GM19240 (cell line): ENCODE measurements at regions not wholly inside any gene's neighbourhood (a gene's known extent, or its start where the extent isn't known, plus 50 kb on each side); places are given as distances from the start of the nearest gene placed in this dataset.

Experiments used
- DNase-seq: peaks from one replicate; pipeline ENCODE4 v3.0.0; 2011; ENCODE audit warnings: low spot score; ENCODE audit not compliant: insufficient read length

GRCh38 chr9:73647560-73647959 lies 495.9 kb downstream of the ANXA1 start:
- DNase-seq = no peak

DNA sequence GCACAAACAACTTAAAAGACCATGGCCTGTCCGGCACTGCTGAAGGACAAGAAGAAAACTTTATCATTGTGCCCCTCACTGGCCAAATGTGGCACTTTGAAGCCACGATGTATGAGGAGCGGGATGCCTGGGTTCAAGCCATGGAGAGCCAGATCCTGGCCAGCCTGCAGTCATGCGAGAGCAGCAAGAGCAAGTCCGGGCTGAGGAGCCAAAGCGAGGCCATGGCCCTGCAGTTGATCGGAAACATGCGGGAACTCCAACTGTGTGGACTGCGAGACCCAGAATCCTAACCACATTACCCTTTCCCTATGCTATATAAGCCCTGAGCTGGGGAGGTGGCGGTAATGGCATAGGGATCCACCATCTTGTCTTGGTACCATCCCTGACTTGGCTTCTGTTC lies 497.9 kb downstream of the ANXA1 start:
- no peak for DNase-seq

GRCh38 chr9:73655363-73655762 lies 503.7 kb downstream of the ANXA1 start:
- DNase-seq = no peak

GRCh38 chr9:73655831-73656230 lies 504.2 kb downstream of the ANXA1 start:
- no peak for DNase-seq

DNA sequence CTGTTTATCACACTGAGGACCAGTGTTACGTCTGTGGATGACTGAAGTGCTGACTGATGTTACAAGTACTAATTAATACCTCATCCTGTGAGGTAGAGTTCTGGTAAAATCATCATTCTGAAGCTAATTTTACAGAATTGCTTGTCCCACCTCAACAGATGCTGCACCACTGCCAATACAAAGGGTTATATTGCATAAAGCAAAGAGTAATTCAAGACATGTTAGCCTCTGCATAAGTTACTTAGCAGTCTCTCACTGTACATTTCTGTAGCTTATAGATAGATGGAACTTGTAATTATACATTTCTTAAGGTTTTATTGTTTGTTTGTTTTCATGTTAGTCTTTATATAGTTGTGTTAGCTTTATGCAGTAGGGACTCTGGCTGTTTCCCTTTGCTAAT lies 513.6 kb downstream of the ANXA1 start:
- DNase-seq = no peak

DNA sequence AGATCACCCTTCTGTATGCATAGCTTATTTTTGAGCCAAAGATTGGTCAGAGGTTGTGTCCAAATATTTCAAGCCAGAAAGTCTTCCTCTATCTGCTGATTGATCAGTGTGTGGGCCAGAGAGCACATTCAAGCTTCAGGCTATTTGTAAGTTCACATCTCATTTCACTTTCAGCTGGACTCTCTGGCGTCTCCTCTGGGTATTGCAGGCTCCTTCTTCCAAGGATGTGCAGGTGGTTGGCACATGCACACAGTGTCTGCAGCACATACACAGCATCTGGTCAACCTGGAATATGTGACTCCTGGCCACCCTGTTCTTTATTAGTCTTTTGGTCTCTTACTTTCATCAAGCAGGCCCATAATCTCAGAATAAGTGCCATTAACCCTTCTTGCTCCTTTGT lies 516.1 kb downstream of the ANXA1 start:
- DNase-seq = no peak

GRCh38 chr9:73680831-73681230 lies 529.2 kb downstream of the ANXA1 start:
- no peak for DNase-seq

GRCh38 chr9:73682789-73683188 lies 531.1 kb downstream of the ANXA1 start:
- no peak for DNase-seq

GRCh38 chr9:73683862-73684591 lies 532.4 kb downstream of the ANXA1 start:
- no peak for DNase-seq

DNA sequence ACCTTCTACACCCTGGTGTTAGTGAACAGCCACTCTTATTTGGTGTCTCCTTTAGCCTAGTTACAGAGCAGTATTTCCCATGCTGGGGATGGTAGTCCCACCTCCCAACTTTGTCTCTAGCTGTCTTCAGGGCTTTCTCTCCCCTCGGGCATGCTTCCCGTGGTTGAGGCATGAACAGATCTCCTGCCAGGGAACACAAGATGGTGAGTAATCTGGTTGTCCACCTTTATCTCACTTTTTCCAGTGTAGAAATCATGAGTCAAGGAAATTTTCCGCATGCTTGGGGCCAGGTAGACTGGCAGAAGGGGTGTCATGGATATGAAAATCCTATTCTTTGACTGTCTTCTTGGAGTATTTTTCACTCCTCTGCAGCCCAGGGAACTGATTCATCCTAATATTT lies 532.9 kb downstream of the ANXA1 start:
- DNase-seq = no peak

DNA sequence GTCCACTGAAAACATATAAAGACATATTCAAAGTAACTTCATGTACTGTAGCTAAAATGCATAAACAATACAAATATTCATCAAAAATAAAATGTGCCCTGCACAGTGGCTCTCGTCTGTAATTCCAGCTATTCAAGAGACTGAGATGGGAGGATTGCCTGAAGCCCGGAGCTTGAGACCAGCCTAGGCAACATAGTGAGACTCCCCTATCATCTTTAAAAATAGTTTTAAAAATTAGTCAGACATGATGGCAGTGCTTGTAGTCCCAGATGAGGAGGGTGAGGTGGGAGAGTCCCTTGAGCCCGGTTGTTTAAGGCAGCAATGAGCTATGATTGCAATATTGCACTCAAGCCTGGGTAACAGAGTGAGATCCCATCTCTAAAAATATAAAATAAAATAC lies 534.1 kb downstream of the ANXA1 start:
- DNase-seq = no peak

GRCh38 chr9:73689051-73689870 lies 537.6 kb downstream of the ANXA1 start:
- no peak for DNase-seq

- no peak for DNase-seq
Measured at GRCh38 chr9:73701415-73702057, 549.9 kb downstream of the ANXA1 start.

DNA sequence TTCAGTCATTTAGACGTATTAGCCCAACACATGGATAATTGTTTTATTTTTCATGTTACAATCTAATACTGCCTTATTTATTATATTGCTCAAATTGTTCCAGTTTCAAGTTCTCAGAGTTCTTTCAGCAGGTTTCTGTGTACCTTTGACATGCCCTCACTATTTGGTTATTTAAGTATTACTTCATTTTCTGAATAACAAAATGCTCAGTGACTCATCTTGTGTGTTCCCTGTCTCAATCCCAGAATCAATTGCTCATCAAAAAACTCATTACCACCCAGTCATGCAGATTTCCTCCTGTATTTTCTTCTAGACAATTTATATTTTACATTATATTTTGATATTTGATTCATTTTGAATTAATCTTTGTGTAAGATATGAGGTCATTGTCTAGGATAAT lies 562.6 kb downstream of the ANXA1 start:
- DNase-seq = no peak

GRCh38 chr9:73715591-73715990 lies 563.9 kb downstream of the ANXA1 start:
- DNase-seq = no peak

DNA sequence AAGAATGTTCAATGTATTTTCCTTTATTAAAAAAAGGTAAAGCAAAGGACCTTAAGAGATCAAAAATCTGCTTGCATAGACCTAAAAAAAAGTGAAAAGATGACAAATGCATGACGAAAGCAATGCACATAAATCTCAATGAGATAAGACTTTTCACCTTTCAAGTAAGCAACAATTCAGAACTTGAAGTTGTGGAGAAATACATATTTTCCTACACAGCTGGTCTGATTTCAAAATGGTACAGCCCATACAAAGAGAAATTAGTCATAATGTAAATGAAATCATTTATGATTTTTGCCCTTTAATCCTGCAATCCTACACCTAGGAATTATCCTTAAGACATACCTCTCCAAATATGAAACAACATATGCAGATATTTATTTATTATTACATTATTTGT lies 568.0 kb downstream of the ANXA1 start:
- DNase-seq = no peak

- no peak for DNase-seq
Measured at GRCh38 chr9:73720601-73721000, 568.9 kb downstream of the ANXA1 start.

DNA sequence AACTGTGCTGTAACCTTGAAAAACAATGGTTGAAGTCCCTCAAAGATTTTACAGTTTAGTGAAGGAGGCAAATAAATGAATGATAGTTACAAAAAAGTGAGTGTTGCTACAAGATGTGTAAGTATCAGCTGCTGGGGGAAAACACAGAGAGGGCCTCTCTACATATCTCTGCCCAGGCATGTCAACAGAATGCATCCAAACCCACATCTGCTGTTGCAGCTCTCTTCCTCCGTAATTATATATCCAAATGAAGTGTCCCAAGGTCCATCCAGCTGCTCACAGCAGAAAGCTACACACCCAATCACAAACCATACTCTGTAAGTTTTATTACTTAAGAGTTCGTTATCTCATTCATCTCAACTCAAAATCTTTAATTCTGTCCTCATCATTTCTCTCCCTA lies 584.6 kb downstream of the ANXA1 start:
- no peak for DNase-seq

- DNase-seq = no peak
Measured at GRCh38 chr9:73738741-73739530, 587.3 kb downstream of the ANXA1 start.

- no peak for DNase-seq
Measured at GRCh38 chr9:73741316-73741715, 589.7 kb downstream of the ANXA1 start.

DNA sequence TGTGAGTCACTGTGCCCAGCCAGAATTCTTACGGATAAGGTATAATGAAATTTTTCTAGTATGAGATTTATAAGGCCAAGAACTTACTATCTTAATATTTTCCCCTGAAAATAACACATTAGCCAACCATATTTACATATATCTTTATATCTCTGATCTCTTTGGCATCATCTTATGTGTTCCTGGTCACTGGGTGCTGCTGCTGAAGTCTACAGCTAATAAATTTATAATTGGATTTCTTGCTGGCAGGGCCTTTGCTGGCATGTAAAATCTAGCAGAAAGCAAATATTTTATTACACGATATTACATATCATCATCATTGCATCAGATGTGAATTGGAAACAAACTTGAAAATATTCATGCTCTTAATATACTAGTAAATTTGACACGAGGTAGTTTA lies 590.7 kb downstream of the ANXA1 start:
- DNase-seq = no peak

- DNase-seq = no peak
Measured at GRCh38 chr9:73743826-73744225, 592.2 kb downstream of the ANXA1 start.
